Testis (tissue), 2 donors: ENCODE measurements at regions not wholly inside any gene's neighbourhood (a gene's known extent, or its start where the extent isn't known, plus 50 kb on each side); places are given as distances from the start of the nearest gene placed in this dataset.

ENCODE experiments used
- DNase-seq: peaks from one replicate; pipeline ENCODE4 v3.0.0-alpha.2; 2019
- H3K27ac ChIP-seq, 2 donors: fragments of 200-600 bp; sonication (generic); one replicate each; pipeline ENCODE4 v1.5.1; 2019
- H3K27me3 ChIP-seq: fragments of 200-600 bp; sonication (generic); one replicate; pipeline ENCODE4 v1.5.1; 2019
- H3K36me3 ChIP-seq: fragments of 200-600 bp; sonication (generic); one replicate; pipeline ENCODE4 v1.5.1; 2017; ENCODE audit warnings: low read depth; ENCODE audit errors: missing control alignments
- H3K4me1 ChIP-seq: fragments of 200-600 bp; sonication (generic); one replicate; pipeline ENCODE4 v1.5.1; 2019
- H3K4me3 ChIP-seq, 2 donors: fragments of 200-600 bp; sonication (generic); one replicate each; pipeline ENCODE4 v1.5.1; 2017 to 2019
- H3K9me3 ChIP-seq: fragments of 200-600 bp; sonication (generic); one replicate; pipeline ENCODE4 v1.5.1; 2017
- CTCF ChIP-seq, 3 experiments: fragments of 450-650 bp in 2 of 3; fragments of 200-600 bp in 1 of 3; sonication (generic) in 1 of 3; IDR thresholded peaks; one replicate each; pipeline ENCODE4 v1.5.1; 2016 to 2019; ENCODE audit warnings: antibody characterized with exemption in 3 of 3, mild to moderate bottlenecking in 2 of 3, moderate library complexity in 1 of 3
- POLR2A ChIP-seq: fragments of 450-650 bp; IDR thresholded peaks from one replicate; pipeline ENCODE4 v1.6.1; 2017; ENCODE audit warnings: antibody characterized with exemption, mild to moderate bottlenecking, moderate library complexity
- WGBS, 2 donors: methylation state at CpG; one replicate each; pipeline ENCODE4 v1.1.5; 2018; 5-methylcytosine and 5-hydroxymethylcytosine counted together
- intact Hi-C: fragments of 100-400 bp; cut with DNase I; formaldehyde crosslinking; loops from one replicate; pipeline ENCODE4 v1.15.1; 2023; ENCODE audit warnings: low total_unique reads

GRCh38 chr4:14695095-14695845 lies 307.0 kb upstream of the CPEB2 start:
- no peaks in the 10 kb centered on the region for H3K27me3 ChIP-seq
- intact Hi-C loops, result no loop called here
- no peak overlapping the region for H3K4me3 ChIP-seq
- TF ChIP-seq CTCF (IDR thresholded peaks at IDR 0.05) (no peak), POLR2A (no peak)
- no peak for DNase-seq
- no peaks in the 10 kb centered on the region for H3K9me3 ChIP-seq
- 76 to 82% methylated on average over 6 of the region's 6 CpGs for WGBS, 2 donors
- no peak overlapping the region for H3K27ac ChIP-seq
- H3K4me1 ChIP-seq, result no peaks in the 10 kb centered on the region
- no peaks in the 10 kb centered on the region for H3K36me3 ChIP-seq

- DNase-seq, result no peak
- Histone ChIP-seq H3K36me3 (no peaks in the 10 kb centered on the region), H3K4me3 (no peak overlapping the region), H3K27ac (no peak overlapping the region), H3K9me3 (no peaks in the 10 kb centered on the region), H3K4me1 (no peaks in the 10 kb centered on the region), H3K27me3 (no peaks in the 10 kb centered on the region)
- no peak for TF ChIP-seq CTCF (IDR thresholded peaks at IDR 0.05)
- intact Hi-C loops, result no loop called here
These were observed 302.2 kb upstream of the CPEB2 start for GRCh38 chr4:14700083-14700482.

- no peak for DNase-seq
- Histone ChIP-seq H3K9me3 (no peaks in the 10 kb centered on the region), H3K36me3 (no peaks in the 10 kb centered on the region), H3K27me3 (no peaks in the 10 kb centered on the region), H3K27ac (no peak overlapping the region), H3K4me1 (no peaks in the 10 kb centered on the region), H3K4me3 (no peak overlapping the region)
- TF ChIP-seq CTCF (IDR thresholded peaks at IDR 0.05) (no peak), POLR2A (no peak)
- intact Hi-C loops, result no loop called here
- 76 to 87% methylated on average over 3 of the region's 3 CpGs for WGBS, 2 donors
These were observed 301.7 kb upstream of the CPEB2 start for GRCh38 chr4:14700544-14700943.

- Histone ChIP-seq H3K36me3 (no peaks in the 10 kb centered on the region), H3K9me3 (no peaks in the 10 kb centered on the region), H3K4me3 (no peak overlapping the region), H3K27me3 (no peaks in the 10 kb centered on the region), H3K4me1 (no peaks in the 10 kb centered on the region), H3K27ac (no peak overlapping the region)
- WGBS, 2 donors, result 50 to 57% methylated on average over 2 of the region's 2 CpGs
- intact Hi-C loops, result no loop called here
- DNase-seq, result no peak
- TF ChIP-seq CTCF (IDR thresholded peaks at IDR 0.05) (no peak), POLR2A (no peak)
These were observed 300.9 kb upstream of the CPEB2 start for GRCh38 chr4:14701389-14701788.

GRCh38 chr4:14701896-14702295 lies 300.4 kb upstream of the CPEB2 start:
- Histone ChIP-seq H3K27me3 (no peaks in the 10 kb centered on the region), H3K4me3 (no peak overlapping the region), H3K9me3 (no peaks in the 10 kb centered on the region), H3K36me3 (no peaks in the 10 kb centered on the region), H3K4me1 (no peaks in the 10 kb centered on the region), H3K27ac (no peak overlapping the region)
- TF ChIP-seq CTCF (IDR thresholded peaks at IDR 0.05), result no peak
- no peak for TF ChIP-seq POLR2A
- DNase-seq, result no peak
- intact Hi-C loops, result no loop called here
- 69 to 73% methylated on average over 1 of the region's 1 CpG for WGBS, 2 donors
